ENCODE measurements at regions not wholly inside any gene's neighbourhood (a gene's known extent, or its start where the extent isn't known, plus 50 kb on each side); places are given as distances from the start of the nearest gene placed in this dataset.

- H3K4me3 ChIP-seq (ENCODE audit: low read depth, poor library complexity, severe bottlenecking): no peak overlapping the region
- intact Hi-C loops (cut with DNase I; ENCODE audit: low total_unique reads): no loop called here
- TF ChIP-seq POLR2A (IDR thresholded peaks at IDR 0.05) (no peak), CTCF (IDR thresholded peaks at IDR 0.05) (no peak)
- 65 to 67% methylated on average over 5 of the region's 5 CpGs for WGBS, 2 donors
- DNase-seq (ENCODE audit: low spot score in 2 of 2): no peak
Measured at GRCh38 chr6:18527836-18528743, 140.9 kb downstream of the RNF144B start.

GRCh38 chr6:18530201-18530600 is 143.1 kb downstream of the RNF144B start:
- WGBS, 2 donors: 60 to 67% methylated on average over 1 of the region's 1 CpG
- H3K4me3 ChIP-seq (ENCODE audit: low read depth, poor library complexity, severe bottlenecking): no peak overlapping the region
- no peak for DNase-seq (ENCODE audit: low spot score in 2 of 2)
- intact Hi-C loops (cut with DNase I; ENCODE audit: low total_unique reads): no loop called here
- TF ChIP-seq POLR2A (IDR thresholded peaks at IDR 0.05): no peak
- TF ChIP-seq CTCF (IDR thresholded peaks at IDR 0.05): no peak

GRCh38 chr6:18532139-18532538 is 145.0 kb downstream of the RNF144B start:
- no peak overlapping the region for H3K4me3 ChIP-seq (ENCODE audit: low read depth, poor library complexity, severe bottlenecking)
- intact Hi-C loops (cut with DNase I; ENCODE audit: low total_unique reads): no loop called here
- no peak for DNase-seq (ENCODE audit: low spot score in 2 of 2)
- 94% methylated on average over 2 of the region's 2 CpGs for WGBS, 2 donors
- TF ChIP-seq POLR2A (IDR thresholded peaks at IDR 0.05) (no peak), CTCF (IDR thresholded peaks at IDR 0.05) (no peak)

- WGBS, 2 donors: 53 to 63% methylated on average over 5 of the region's 5 CpGs
- TF ChIP-seq POLR2A (IDR thresholded peaks at IDR 0.05): no peak
- no peak for TF ChIP-seq CTCF (IDR thresholded peaks at IDR 0.05)
- intact Hi-C loops (cut with DNase I; ENCODE audit: low total_unique reads): no loop called here
- no peak for DNase-seq (ENCODE audit: low spot score in 2 of 2)
- no peak overlapping the region for H3K4me3 ChIP-seq (ENCODE audit: low read depth, poor library complexity, severe bottlenecking)
Measured at GRCh38 chr6:18533793-18534192, 146.6 kb downstream of the RNF144B start.

GRCh38 chr6:18536591-18537055 is 149.5 kb downstream of the RNF144B start:
- intact Hi-C loops (cut with DNase I; ENCODE audit: low total_unique reads): no loop called here
- WGBS, 2 donors: 26 to 37% methylated on average over 6 of the region's 6 CpGs
- DNase-seq (ENCODE audit: low spot score in 2 of 2): no peak

More at GRCh38 chr6:18536591-18537055, 149.5 kb downstream of the RNF144B start:
- TF ChIP-seq POLR2A (IDR thresholded peaks at IDR 0.05) (no peak), CTCF (IDR thresholded peaks at IDR 0.05) (no peak)
- H3K4me3 ChIP-seq (ENCODE audit: low read depth, poor library complexity, severe bottlenecking): no peak overlapping the region

Measured in lower leg skin (tissue), 4 donors.